Osteocyte (in vitro differentiated cells): ENCODE measurements at regions not wholly inside any gene's neighbourhood (a gene's known extent, or its start where the extent isn't known, plus 50 kb on each side); places are given as distances from the start of the nearest gene placed in this dataset.

Experiments
- DNase-seq: peaks from one replicate; pipeline ENCODE4 v3.0.0; 2021; ENCODE audit warnings: mixed read lengths; ENCODE audit not compliant: unreplicated experiment; ENCODE audit errors: extremely low spot score
- H3K27ac Mint-ChIP-seq: one replicate; pipeline ENCODE4 v1.8.0; 2021; ENCODE audit warnings: mild to moderate bottlenecking, mixed read lengths; ENCODE audit not compliant: unreplicated experiment
- H3K27me3 Mint-ChIP-seq: one replicate; pipeline ENCODE4 v1.8.0; 2021; ENCODE audit warnings: mixed read lengths; ENCODE audit not compliant: unreplicated experiment
- H3K36me3 Mint-ChIP-seq: one replicate; pipeline ENCODE4 v1.8.0; 2021; ENCODE audit warnings: mixed read lengths; ENCODE audit not compliant: unreplicated experiment
- H3K4me1 Mint-ChIP-seq: one replicate; pipeline ENCODE4 v1.8.0; 2021; ENCODE audit warnings: mixed read lengths; ENCODE audit not compliant: unreplicated experiment
- H3K4me3 Mint-ChIP-seq: one replicate; pipeline ENCODE4 v1.8.0; 2021; ENCODE audit warnings: mild to moderate bottlenecking, moderate library complexity, mixed read lengths; ENCODE audit not compliant: unreplicated experiment
- H3K9me3 Mint-ChIP-seq: one replicate; pipeline ENCODE4 v1.8.0; 2021; ENCODE audit warnings: mixed read lengths; ENCODE audit not compliant: unreplicated experiment
- TF ChIP-seq, protein P1 (sequence below): fragments of 200-600 bp; sonication (generic); IDR thresholded peaks from 2 replicates; pipeline ENCODE4 v1.5.0; 2021; ENCODE audit warnings: antibody characterized with exemption, mild to moderate bottlenecking, moderate library complexity

DNA sequence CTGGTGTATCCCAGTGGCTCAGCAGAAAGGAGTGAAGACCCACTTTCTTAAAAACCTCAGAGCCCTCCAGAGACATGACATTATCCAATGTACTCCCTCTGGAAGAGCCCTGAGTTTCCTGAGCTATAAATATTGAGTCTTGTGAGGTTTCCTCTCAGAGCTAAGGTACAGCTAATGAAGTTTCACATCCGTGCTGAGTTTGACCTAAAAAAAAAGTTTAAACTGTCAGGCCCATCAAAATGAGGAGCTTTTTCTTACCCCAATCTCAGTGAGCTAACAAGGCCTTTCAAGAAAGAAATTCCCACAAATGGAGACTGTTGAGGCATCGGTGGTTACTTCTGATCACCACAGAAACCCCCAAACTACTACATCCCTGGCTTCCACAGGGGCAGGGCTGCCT, 65.4 kb upstream of the ST8SIA3 start:
- H3K27me3 Mint-ChIP-seq = peaks cover 4% of the 10 kb centered on the region
- DNase-seq = no peak
- TF ChIP-seq, protein P1, sequence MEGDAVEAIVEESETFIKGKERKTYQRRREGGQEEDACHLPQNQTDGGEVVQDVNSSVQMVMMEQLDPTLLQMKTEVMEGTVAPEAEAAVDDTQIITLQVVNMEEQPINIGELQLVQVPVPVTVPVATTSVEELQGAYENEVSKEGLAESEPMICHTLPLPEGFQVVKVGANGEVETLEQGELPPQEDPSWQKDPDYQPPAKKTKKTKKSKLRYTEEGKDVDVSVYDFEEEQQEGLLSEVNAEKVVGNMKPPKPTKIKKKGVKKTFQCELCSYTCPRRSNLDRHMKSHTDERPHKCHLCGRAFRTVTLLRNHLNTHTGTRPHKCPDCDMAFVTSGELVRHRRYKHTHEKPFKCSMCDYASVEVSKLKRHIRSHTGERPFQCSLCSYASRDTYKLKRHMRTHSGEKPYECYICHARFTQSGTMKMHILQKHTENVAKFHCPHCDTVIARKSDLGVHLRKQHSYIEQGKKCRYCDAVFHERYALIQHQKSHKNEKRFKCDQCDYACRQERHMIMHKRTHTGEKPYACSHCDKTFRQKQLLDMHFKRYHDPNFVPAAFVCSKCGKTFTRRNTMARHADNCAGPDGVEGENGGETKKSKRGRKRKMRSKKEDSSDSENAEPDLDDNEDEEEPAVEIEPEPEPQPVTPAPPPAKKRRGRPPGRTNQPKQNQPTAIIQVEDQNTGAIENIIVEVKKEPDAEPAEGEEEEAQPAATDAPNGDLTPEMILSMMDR = no peak
- no peaks in the 10 kb centered on the region for H3K4me1 Mint-ChIP-seq
- H3K4me3 Mint-ChIP-seq = no peak overlapping the region
- H3K36me3 Mint-ChIP-seq = no peaks in the 10 kb centered on the region
- no peak overlapping the region for H3K27ac Mint-ChIP-seq
- H3K9me3 Mint-ChIP-seq = peaks cover 7% of the 10 kb centered on the region

DNA sequence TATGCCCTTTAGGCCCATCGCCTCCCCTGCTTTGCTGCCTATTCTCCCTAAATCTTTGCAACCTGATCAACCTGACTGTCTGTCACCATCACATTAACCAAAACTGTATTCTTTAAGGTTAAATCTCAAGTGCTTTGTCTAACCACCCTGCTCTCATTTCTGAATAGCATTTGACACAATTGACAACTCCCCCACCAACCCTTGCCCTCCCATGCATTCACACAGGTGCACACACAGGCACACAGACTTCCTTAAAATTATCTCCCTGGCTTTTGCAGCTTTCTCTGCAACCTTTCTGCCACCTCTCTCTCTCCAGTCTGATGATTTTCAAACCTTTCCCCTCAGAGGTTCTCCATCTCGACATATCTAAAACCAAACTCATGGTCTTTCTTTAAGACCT, 64.6 kb upstream of the ST8SIA3 start:
- Mint-ChIP-seq H3K9me3 (peaks cover 7% of the 10 kb centered on the region), H3K27ac (no peak overlapping the region), H3K36me3 (no peaks in the 10 kb centered on the region), H3K4me1 (no peaks in the 10 kb centered on the region), H3K4me3 (no peak overlapping the region), H3K27me3 (no peaks in the 10 kb centered on the region)
- DNase-seq = no peak
- TF ChIP-seq, protein P1 = no peak

DNA sequence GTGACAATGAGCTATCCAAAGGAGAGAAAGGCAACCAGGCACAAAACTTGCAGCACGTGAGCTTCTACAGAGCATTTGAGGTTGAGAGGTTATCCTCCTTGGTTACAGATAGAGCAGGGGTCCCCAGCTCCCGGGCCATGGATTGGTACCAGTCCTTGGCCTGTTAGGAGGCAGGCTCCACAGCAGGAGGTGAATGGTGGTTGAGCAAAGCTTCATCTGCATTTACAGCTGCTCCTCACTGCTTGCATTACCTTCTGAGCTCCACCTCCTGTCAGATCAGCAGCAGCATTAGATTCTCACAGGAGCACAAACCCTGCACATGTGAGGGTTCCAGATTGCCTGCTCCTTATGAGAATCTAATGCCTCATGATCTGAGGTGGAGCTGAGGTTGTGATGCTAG, 57.8 kb upstream of the ST8SIA3 start:
- H3K4me1 Mint-ChIP-seq = no peaks in the 10 kb centered on the region
- H3K9me3 Mint-ChIP-seq = peaks cover 3% of the 10 kb centered on the region
- H3K27ac Mint-ChIP-seq = no peak overlapping the region
- no peaks in the 10 kb centered on the region for H3K36me3 Mint-ChIP-seq
- DNase-seq = no peak
- H3K27me3 Mint-ChIP-seq = no peaks in the 10 kb centered on the region
- TF ChIP-seq, protein P1 = no peak
- no peak overlapping the region for H3K4me3 Mint-ChIP-seq

DNA sequence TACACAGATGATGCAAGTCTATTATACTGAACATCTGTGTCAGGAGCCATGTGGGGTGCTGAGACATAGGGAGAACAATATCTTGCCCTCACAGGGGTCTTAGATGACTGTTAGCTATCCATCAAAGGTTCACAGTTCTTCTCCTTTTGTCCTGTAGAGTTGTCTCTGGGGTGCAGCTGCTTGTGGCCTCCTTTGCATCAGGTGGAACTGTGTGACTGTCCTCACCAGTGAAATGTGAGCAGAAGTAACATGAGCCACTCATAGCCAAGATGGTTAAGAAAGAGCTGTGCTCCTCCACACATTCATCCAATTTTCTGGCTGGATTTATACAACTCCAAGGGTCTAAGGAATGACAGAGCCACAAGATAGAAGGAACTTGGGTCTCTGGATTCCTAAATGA, 56.0 kb upstream of the ST8SIA3 start:
- TF ChIP-seq, protein P1 = no peak

DNA sequence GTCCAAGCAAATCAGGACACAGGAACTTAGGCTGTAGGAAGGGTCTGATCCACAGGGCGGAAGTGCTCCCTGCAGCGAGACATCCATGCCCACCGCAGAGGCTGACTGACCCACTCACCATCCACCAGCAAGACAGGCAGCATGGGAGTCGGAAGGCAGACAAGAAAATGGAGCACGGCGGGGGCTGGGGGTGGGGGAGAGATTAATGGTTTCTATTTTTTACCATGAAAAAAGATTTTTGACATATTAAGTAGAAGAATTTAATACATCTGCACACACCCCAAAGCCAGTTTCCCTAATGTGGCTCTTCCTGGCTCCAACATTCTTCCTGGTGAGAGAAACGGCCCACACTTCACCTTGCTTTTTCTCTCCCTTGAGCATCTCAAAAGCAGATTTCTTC, 55.1 kb upstream of the ST8SIA3 start:
- Mint-ChIP-seq H3K4me3 (no peak overlapping the region), H3K4me1 (no peaks in the 10 kb centered on the region), H3K9me3 (no peaks in the 10 kb centered on the region)

More for the DNA sequence above, 56.0 kb upstream of the ST8SIA3 start:
- DNase-seq = no peak
- Mint-ChIP-seq H3K27ac (no peak overlapping the region), H3K36me3 (no peaks in the 10 kb centered on the region), H3K27me3 (no peaks in the 10 kb centered on the region), H3K9me3 (no peaks in the 10 kb centered on the region), H3K4me3 (no peak overlapping the region), H3K4me1 (no peaks in the 10 kb centered on the region)

More for the DNA sequence above, 55.1 kb upstream of the ST8SIA3 start:
- Mint-ChIP-seq H3K27ac (no peak overlapping the region), H3K36me3 (no peaks in the 10 kb centered on the region), H3K27me3 (peaks cover 6% of the 10 kb centered on the region)
- no peak for DNase-seq
- TF ChIP-seq, protein P1 = no peak
